ENCODE measurements at regions not wholly inside any gene's neighbourhood (a gene's known extent, or its start where the extent isn't known, plus 50 kb on each side); places are given as distances from the start of the nearest gene placed in this dataset.

GRCh38 chr5:63135291-63135690 lies 556.7 kb downstream of the LRRC70 start:
- H2BK15ac ChIP-seq (ENCODE audit: low read length), result no peak overlapping the region
- no peak overlapping the region for H3K4me2 ChIP-seq (ENCODE audit: insufficient read depth in 1 of 2, low read depth in 2 of 2, low read length in 2 of 2)
- H2BK120ac ChIP-seq (replicated peaks; ENCODE audit: low read depth, low read length), result no peak overlapping the region
- H3K23ac ChIP-seq (ENCODE audit: insufficient read length), result no peak overlapping the region
- no peak overlapping the region for H3K4ac ChIP-seq (replicated peaks; ENCODE audit: insufficient read length, low read depth, low read length)
- no peak overlapping the region for H4K5ac ChIP-seq (ENCODE audit: insufficient read length, low read depth, low read length)
- H2BK12ac ChIP-seq (ENCODE audit: low read depth, low read length), result no peak overlapping the region
- H3K9ac ChIP-seq (replicated peaks in 1 of 4; ENCODE audit: extremely low read depth in 1 of 4, low read depth in 3 of 4, low read length in 3 of 4), result no peak overlapping the region
- H3K27ac ChIP-seq (ENCODE audit: low read depth, low read length), result no peak overlapping the region
- H4K20me1 ChIP-seq (replicated peaks in 1 of 2; ENCODE audit: control insufficient read depth in 1 of 2, insufficient read depth in 2 of 2, low read length in 2 of 2), result no peaks in the 10 kb centered on the region
- POLR2A ChIA-PET (ENCODE audit: partially characterized antibody), result no interaction called here
- H3K79me1 ChIP-seq (ENCODE audit: low read depth, low read length), result no peaks in the 10 kb centered on the region
- FAIRE-seq, result no peak
- no peaks in the 10 kb centered on the region for H3K4me1 ChIP-seq (replicated peaks in 1 of 4; ENCODE audit: control insufficient read depth in 3 of 4, insufficient read depth in 4 of 4, low read length in 3 of 4)
- H3K79me2 ChIP-seq (ENCODE audit: control insufficient read depth in 1 of 2, insufficient read depth in 2 of 2, low read length in 2 of 2), result no peaks in the 10 kb centered on the region
- no peak overlapping the region for H4K91ac ChIP-seq (replicated peaks; ENCODE audit: insufficient read length, low read length)
- H3K14ac ChIP-seq (ENCODE audit: insufficient read length), result no peak overlapping the region
- H3K4me3 ChIP-seq (ENCODE audit: extremely low read depth in 1 of 4, insufficient read depth in 2 of 4, low read depth in 3 of 4, low read length in 4 of 4), result no peak overlapping the region
- no peak for DNase-seq (ENCODE audit: low read depth in 1 of 2, low spot score in 2 of 2)
- H3K23me2 ChIP-seq (ENCODE audit: low read depth, low read length), result no peaks in the 10 kb centered on the region
- no peak overlapping the region for H3K56ac ChIP-seq (replicated peaks; ENCODE audit: insufficient read length, low read depth, low read length)
- no peak overlapping the region for H2AFZ ChIP-seq (ENCODE audit: low read length)
- no peaks in the 10 kb centered on the region for H3K9me3 ChIP-seq (ENCODE audit: insufficient read depth in 2 of 2, low read depth in 1 of 2, low read length in 1 of 2)
- no peak overlapping the region for H3K18ac ChIP-seq (ENCODE audit: extremely low read depth, low read length)
- H3K27me3 ChIP-seq (replicated peaks in 1 of 4; ENCODE audit: control insufficient read depth in 3 of 4, extremely low read depth in 1 of 4, insufficient read depth in 3 of 4, low read length in 3 of 4), result peaks cover 0 to 1% (median 0%) of the 10 kb centered on the region in 4 experiments; a peak in 1 of 7 replicates
- no peak overlapping the region for H4K8ac ChIP-seq (ENCODE audit: extremely low read depth, insufficient read depth, low read length)
- CTCF ChIA-PET (ENCODE audit: partially characterized antibody), result interaction anchor here (2.4 kb wide), 1 partner anchor 10 kb away, joined by 12 read pairs; no protein-coding TSS in a partner anchor
- H2BK20ac ChIP-seq (ENCODE audit: low read length), result no peak overlapping the region
- no peak overlapping the region for H2AK5ac ChIP-seq (ENCODE audit: low read depth, low read length)
- H3K36me3 ChIP-seq (ENCODE audit: control insufficient read depth in 2 of 4, insufficient read depth in 4 of 4, low read length in 3 of 4), result no peaks in the 10 kb centered on the region
- no peak overlapping the region for H2BK5ac ChIP-seq (ENCODE audit: low read depth, low read length)
- TF ChIP-seq POLR2AphosphoS5 (IDR thresholded peaks at IDR 0.05; ENCODE audit: low read depth, low read length) (no peak), RXRA (IDR thresholded peaks at IDR 0.05; ENCODE audit: insufficient read depth, low read depth, low read length) (no peak), FOSL1 (IDR thresholded peaks at IDR 0.05; ENCODE audit: insufficient read depth, low read depth, low read length) (no peak), CBX5 (IDR thresholded peaks at IDR 0.05; ENCODE audit: low read depth, low read length) (no peak)
- WGBS, 2 experiments (ENCODE audit: extremely low coverage in 1 of 2, insufficient coverage in 1 of 2, insufficient read length in 1 of 2, insufficient replicate concordance in 2 of 2, low coverage in 1 of 2, low lambda C conversion rate in 2 of 2, missing lambda C conversion rate in 1 of 2), result 91% methylated on average over 4 of the region's 4 CpGs; no CpG with 5 or more reads in 1 of the 2 experiments

Data from H1 (cell line).